HG02885 (cell line): ENCODE measurements at regions not wholly inside any gene's neighbourhood (a gene's known extent, or its start where the extent isn't known, plus 50 kb on each side); places are given as distances from the start of the nearest gene placed in this dataset.
"Not testable (repeated sequence)": the region's sequence is repeated elsewhere in the genome, so short reads cannot be mapped to it uniquely, and the experiment has no call there.

Experiments used
- ATAC-seq: cut with Tn5 transposase; IDR thresholded peaks from one replicate; pipeline ENCODE4 v1.9.1; 2021; ENCODE audit warnings: mild to moderate bottlenecking; ENCODE audit not compliant: unreplicated experiment, poor library complexity

GRCh38 chr4:138598226-138598625 is 356.1 kb upstream of the SLC7A11 start:
- no peak for ATAC-seq

- ATAC-seq: no peak
Measured at GRCh38 chr4:138596896-138597295, 354.7 kb upstream of the SLC7A11 start.

- no peak for ATAC-seq
Measured at GRCh38 chr4:138595731-138596460, 353.7 kb upstream of the SLC7A11 start.

- no peak for ATAC-seq
Measured at GRCh38 chr4:138595171-138595570, 353.0 kb upstream of the SLC7A11 start.

GRCh38 chr4:138592796-138593195 is 350.6 kb upstream of the SLC7A11 start:
- no peak for ATAC-seq

- no peak for ATAC-seq
Measured at GRCh38 chr4:138591808-138592207, 349.7 kb upstream of the SLC7A11 start.

GRCh38 chr4:138588501-138588900 is 346.4 kb upstream of the SLC7A11 start:
- peak; percentile 46 for ATAC-seq

- ATAC-seq: no peak
Measured at GRCh38 chr4:138579146-138579545, 337.0 kb upstream of the SLC7A11 start.

GRCh38 chr4:138577826-138578225 is 335.7 kb upstream of the SLC7A11 start:
- not testable (repeated sequence) for ATAC-seq

- no peak for ATAC-seq
Measured at GRCh38 chr4:138577145-138577544, 335.0 kb upstream of the SLC7A11 start.

- ATAC-seq: no peak
Measured at GRCh38 chr4:138576684-138577083, 334.5 kb upstream of the SLC7A11 start.

- no peak for ATAC-seq
Measured at GRCh38 chr4:138573246-138573645, 331.1 kb upstream of the SLC7A11 start.

GRCh38 chr4:138572007-138572406 is 329.9 kb upstream of the SLC7A11 start:
- no peak for ATAC-seq

- no peak for ATAC-seq
Measured at GRCh38 chr4:138567696-138568095, 325.5 kb upstream of the SLC7A11 start.

GRCh38 chr4:138565576-138565975 is 323.4 kb upstream of the SLC7A11 start:
- no peak for ATAC-seq

GRCh38 chr4:138562544-138562991 is 320.4 kb upstream of the SLC7A11 start:
- peak; percentile 73 for ATAC-seq

GRCh38 chr4:138561906-138562305 is 319.8 kb upstream of the SLC7A11 start:
- no peak for ATAC-seq

GRCh38 chr4:138561276-138561880 is 319.2 kb upstream of the SLC7A11 start:
- no peak for ATAC-seq

GRCh38 chr4:138560448-138560847 is 318.3 kb upstream of the SLC7A11 start:
- ATAC-seq: no peak

- ATAC-seq: no peak
Measured at GRCh38 chr4:138558886-138559285, 316.7 kb upstream of the SLC7A11 start.

- peak; percentile 77 for ATAC-seq
Measured at GRCh38 chr4:138555584-138555983, 313.4 kb upstream of the SLC7A11 start.

GRCh38 chr4:138555108-138555507 is 313.0 kb upstream of the SLC7A11 start:
- no peak for ATAC-seq
